DMS153 treated with DMSO at 0.1 percent for 48 hours (cell line): ENCODE measurements at regions not wholly inside any gene's neighbourhood (a gene's known extent, or its start where the extent isn't known, plus 50 kb on each side); places are given as distances from the start of the nearest gene placed in this dataset.
A peak's percentile ranks its signal among the peaks of the same experiment; 100 is the strongest.

Experiments used
- DNase-seq: peaks from one replicate; lab custom pipeline; 2025; ENCODE audit not compliant: unreplicated experiment; lab: John Stamatoyannopoulos, UW

GRCh38 chr1:168782559-168783116 lies 53.6 kb upstream of the DPT start:
- DNase-seq = no peak

DNA sequence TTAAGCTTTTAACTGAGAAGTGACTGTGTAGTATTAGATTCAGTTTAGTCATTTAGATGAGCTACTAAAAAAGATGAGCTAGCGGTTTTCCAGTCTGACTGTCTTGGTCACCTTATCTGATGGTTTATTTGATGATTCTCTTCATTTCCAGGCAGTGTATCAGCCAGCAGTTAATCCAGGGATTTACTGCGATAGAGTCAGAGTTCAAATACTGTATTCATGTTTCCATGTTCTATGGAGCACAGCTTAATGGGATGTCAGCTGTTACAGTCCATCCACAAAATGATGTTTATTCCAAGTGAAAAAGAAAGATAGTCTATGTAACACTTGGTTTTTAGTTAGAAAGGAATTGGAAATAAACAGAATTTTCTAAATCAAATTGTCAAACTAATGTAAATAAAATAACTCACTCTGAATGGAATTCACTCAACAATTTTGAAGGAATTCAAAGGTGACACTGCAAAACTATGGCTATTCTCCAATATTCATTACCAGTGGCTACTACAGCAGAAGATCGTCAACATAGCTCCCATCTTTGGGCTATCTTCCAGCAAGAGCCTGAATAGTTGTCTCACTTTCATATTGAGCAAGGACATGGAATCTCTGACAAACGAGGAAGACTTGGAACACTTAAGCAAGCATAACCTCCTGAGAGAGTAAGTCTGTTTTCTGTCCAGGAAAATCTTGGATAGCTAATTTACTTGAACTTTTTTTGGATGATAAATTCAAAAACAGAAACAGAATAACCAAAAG lies 54.6 kb upstream of the DPT start:
- DNase-seq = no peak

- peak; percentile 24 for DNase-seq
Observed at GRCh38 chr1:168786476-168787330, 57.7 kb upstream of the DPT start.

DNA sequence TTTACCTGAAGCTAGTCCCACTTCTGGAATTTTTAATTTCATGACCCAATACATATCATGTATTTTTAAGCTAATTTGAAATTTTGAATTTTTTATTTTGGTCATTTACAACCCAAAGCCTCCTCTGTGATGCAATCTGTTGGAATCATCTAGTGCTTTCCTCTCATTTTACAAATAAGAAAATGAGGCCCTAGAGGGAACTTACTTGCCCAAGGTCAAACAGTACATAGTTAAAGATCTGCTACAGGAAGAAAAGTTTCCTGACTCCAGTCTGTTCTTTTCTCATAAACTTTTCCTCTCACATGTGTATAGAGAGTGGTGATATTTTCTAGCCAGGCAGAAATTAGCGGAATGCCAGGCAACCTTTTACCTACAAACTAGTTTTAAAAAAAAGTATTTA lies 59.3 kb upstream of the DPT start:
- no peak for DNase-seq

- no peak for DNase-seq
Observed at GRCh38 chr1:168789501-168789900, 60.5 kb upstream of the DPT start.

- no peak for DNase-seq
Observed at GRCh38 chr1:168792142-168792541, 63.1 kb upstream of the DPT start.

GRCh38 chr1:168792592-168793125 lies 63.7 kb upstream of the DPT start:
- no peak for DNase-seq

- DNase-seq = no peak
Observed at GRCh38 chr1:168794057-168794456, 65.1 kb upstream of the DPT start.

- DNase-seq = no peak
Observed at GRCh38 chr1:168795681-168796080, 66.7 kb upstream of the DPT start.

GRCh38 chr1:168799927-168800605 lies 71.1 kb upstream of the DPT start:
- no peak for DNase-seq

DNA sequence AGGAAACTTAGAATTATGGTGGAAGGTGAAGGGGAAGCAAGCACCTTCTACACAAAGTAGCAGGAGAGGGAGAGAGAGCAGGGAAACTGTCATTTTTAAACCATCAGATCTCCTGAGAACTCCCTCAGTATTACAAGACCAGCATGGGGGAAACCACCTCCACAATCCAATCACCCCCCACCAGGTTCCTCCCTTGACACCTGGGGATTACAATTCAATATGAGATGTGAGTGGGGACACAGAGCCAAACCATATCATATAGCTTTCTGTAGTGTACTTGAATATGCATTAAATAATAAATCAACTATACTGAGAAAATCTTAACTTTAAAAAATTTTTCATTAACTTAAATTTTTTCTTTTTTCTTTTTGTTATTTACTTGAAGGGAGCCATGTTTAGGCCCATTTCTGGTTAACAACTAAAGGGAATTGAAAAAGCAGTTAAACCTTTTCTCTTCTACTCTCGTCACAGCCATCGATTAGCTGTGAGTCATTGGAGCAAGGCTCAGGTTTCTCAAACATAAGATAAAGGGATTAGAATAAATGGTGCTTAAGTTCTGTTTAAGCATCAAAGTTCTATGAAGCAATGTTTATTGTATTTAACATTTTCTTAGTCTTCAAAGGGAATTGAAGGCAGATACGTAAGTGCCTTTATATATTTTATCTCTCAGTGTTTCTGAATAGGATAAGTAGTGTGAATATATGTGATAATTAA lies 72.2 kb upstream of the DPT start:
- peak; percentile 38 for DNase-seq

GRCh38 chr1:168803806-168804510 lies 75.0 kb upstream of the DPT start:
- DNase-seq = peak; percentile 47

DNA sequence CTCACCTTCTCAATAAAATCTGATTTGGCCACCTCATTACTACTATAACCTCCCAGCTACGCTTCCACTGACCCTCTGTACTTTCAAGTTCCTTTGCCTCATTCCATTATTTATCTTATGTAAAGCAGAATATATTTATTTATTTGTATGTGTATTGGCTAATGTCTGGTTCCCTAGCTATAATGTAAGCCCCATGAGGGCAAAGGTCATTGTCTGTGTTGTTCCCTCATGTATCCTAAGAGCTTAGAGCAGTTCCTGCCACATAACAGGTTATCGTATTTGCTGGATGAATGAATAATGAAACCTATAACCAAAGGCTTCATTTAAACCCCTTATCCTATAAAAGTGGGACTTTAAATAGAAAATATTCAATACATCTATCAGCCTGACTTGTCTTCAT lies 77.9 kb upstream of the DPT start:
- no peak for DNase-seq

GRCh38 chr1:168811176-168811575 lies 82.2 kb upstream of the DPT start:
- DNase-seq = no peak

GRCh38 chr1:168819668-168820067 lies 90.7 kb upstream of the DPT start:
- DNase-seq = no peak

DNA sequence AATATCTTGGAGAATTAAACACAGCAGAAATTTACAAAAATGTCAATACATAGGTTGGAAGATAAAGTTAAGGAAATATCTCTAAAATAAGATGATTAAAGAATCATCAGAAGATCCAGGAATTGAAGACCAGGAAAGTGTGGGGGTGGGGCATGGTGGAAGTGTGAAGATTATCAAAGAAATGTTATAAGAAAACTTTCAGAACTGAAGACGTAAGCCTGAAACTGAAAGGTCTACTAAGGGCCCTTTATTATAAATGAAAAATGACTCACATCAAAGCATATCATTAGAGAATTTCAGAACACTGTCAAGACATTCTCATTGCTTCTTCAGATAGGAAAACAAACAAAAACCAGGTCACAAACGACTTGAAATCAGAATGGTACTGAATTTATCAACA lies 92.4 kb upstream of the DPT start:
- DNase-seq = no peak

DNA sequence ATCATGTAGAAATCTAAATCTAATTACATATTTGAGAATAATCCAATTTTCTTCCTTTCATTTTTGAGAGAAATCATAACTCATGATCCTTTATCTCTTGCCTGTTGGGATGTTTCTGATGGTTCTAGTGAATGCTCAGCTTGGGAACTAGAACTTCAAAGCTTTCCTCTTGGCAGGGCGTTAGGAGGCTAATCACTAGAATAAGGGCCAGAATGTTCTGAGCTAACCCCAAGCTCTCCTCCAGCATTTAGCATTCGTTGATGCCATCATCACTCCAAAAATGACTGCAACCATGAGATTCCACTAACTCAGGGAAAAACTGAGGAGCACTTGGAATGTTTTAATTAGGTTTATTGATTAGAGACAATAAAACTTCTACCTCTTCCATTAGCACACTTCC lies 93.9 kb upstream of the DPT start:
- DNase-seq = no peak

DNA sequence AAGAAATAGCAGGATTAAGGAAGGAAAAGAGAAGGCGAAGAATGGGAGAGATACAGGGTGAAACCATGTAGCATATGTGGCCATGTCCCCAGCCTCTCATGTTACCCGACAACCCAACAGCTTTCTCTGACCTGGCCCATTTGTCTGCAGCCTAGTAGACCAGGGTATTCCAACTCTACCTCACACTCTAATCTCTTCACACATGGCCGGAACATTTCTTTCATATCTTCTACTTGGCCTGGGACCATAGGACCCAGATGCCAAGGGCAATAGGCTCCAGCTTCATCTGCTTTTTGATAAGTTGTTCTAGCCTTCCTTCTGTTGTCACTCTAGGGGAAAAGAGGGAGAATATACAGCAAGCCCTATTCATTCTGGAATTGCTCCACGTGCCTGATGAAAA lies 95.0 kb upstream of the DPT start:
- no peak for DNase-seq

GRCh38 chr1:168824418-168825065 lies 95.5 kb upstream of the DPT start:
- DNase-seq = no peak

- DNase-seq = no peak
Observed at GRCh38 chr1:168825129-168825528, 96.1 kb upstream of the DPT start.
